Neural progenitor cell (in vitro differentiated cells): ENCODE measurements at regions not wholly inside any gene's neighbourhood (a gene's known extent, or its start where the extent isn't known, plus 50 kb on each side); places are given as distances from the start of the nearest gene placed in this dataset.

Experiments
- DNase-seq: peaks from one replicate; pipeline ENCODE4 v3.0.0-alpha.2; 2016; ENCODE audit warnings: low spot score
- H2AFZ ChIP-seq: fragments of 200-600 bp; sonication (generic); replicated peaks from 2 replicates; pipeline ENCODE4 v1.6.1; 2016; ENCODE audit warnings: antibody characterized with exemption
- H3F3A ChIP-seq: fragments of 200-600 bp; sonication (generic); 2 replicates; pipeline ENCODE4 v1.6.1; 2016; ENCODE audit warnings: antibody characterized with exemption, low read depth
- H3K27ac ChIP-seq: fragments of 200-600 bp; sonication (generic); 2 replicates; pipeline ENCODE4 v1.5.1; 2016; ENCODE audit warnings: mild to moderate bottlenecking
- H3K27me3 ChIP-seq: fragments of 200-600 bp; sonication (generic); 2 replicates; pipeline ENCODE4 v1.6.1; 2016; ENCODE audit warnings: mild to moderate bottlenecking, moderate library complexity
- H3K36me3 ChIP-seq: fragments of 200-600 bp; sonication (generic); 2 replicates; pipeline ENCODE4 v1.5.1; 2016
- H3K4me1 ChIP-seq: fragments of 200-600 bp; sonication (generic); 2 replicates; pipeline ENCODE4 v1.6.1; 2016; ENCODE audit warnings: mixed run types
- H3K4me2 ChIP-seq: fragments of 200-600 bp; sonication (generic); 2 replicates; pipeline ENCODE4 v1.6.1; 2016
- H3K4me3 ChIP-seq: fragments of 200-600 bp; sonication (generic); 2 replicates; pipeline ENCODE4 v1.5.1; 2016
- H3K79me2 ChIP-seq: fragments of 200-600 bp; sonication (generic); 2 replicates; pipeline ENCODE4 v1.6.1; 2016; ENCODE audit warnings: low read depth
- H3K9ac ChIP-seq: fragments of 200-600 bp; sonication (generic); 2 replicates; pipeline ENCODE4 v1.6.1; 2016
- H3K9me3 ChIP-seq: fragments of 200-600 bp; sonication (generic); 2 replicates; pipeline ENCODE4 v1.5.1; 2016; ENCODE audit warnings: low read depth
- H4K20me1 ChIP-seq: fragments of 200-600 bp; sonication (generic); 2 replicates; pipeline ENCODE4 v1.6.1; 2016; ENCODE audit warnings: low read depth
- H3K27ac Mint-ChIP-seq: 3 replicates; pipeline ENCODE4 v1.8.0; 2021; ENCODE audit warnings: mixed read lengths
- H3K27me3 Mint-ChIP-seq: 2 replicates; pipeline ENCODE4 v1.8.0; 2022; ENCODE audit warnings: low read depth, mild to moderate bottlenecking, inconsistent platforms, moderate library complexity, mixed read lengths; ENCODE audit not compliant: insufficient read depth
- H3K36me3 Mint-ChIP-seq: 3 replicates; pipeline ENCODE4 v1.8.0; 2021; ENCODE audit warnings: mixed read lengths
- H3K4me1 Mint-ChIP-seq: 3 replicates; pipeline ENCODE4 v1.8.0; 2021; ENCODE audit warnings: mixed read lengths
- H3K4me3 Mint-ChIP-seq: 3 replicates; pipeline ENCODE4 v1.8.0; 2021; ENCODE audit warnings: mild to moderate bottlenecking, moderate library complexity, mixed read lengths
- H3K9me3 Mint-ChIP-seq: 3 replicates; pipeline ENCODE4 v1.8.0; 2020; ENCODE audit warnings: mixed read lengths
- EZH2 ChIP-seq: fragments of 200-600 bp; sonication (generic); IDR thresholded peaks from 2 replicates; pipeline ENCODE4 v1.6.1; 2017; ENCODE audit warnings: antibody characterized with exemption, mild to moderate bottlenecking, moderate library complexity
- EZH2phosphoT487 ChIP-seq: fragments of 200-600 bp; sonication (generic); IDR thresholded peaks from 2 replicates; pipeline ENCODE4 v1.6.1; 2017; ENCODE audit warnings: antibody characterized with exemption
- TF ChIP-seq, protein P1 (sequence below): fragments of 200-600 bp; sonication (generic); IDR thresholded peaks from 2 replicates; pipeline ENCODE4 v1.5.1; 2017; ENCODE audit warnings: antibody characterized with exemption, mild to moderate bottlenecking

DNA sequence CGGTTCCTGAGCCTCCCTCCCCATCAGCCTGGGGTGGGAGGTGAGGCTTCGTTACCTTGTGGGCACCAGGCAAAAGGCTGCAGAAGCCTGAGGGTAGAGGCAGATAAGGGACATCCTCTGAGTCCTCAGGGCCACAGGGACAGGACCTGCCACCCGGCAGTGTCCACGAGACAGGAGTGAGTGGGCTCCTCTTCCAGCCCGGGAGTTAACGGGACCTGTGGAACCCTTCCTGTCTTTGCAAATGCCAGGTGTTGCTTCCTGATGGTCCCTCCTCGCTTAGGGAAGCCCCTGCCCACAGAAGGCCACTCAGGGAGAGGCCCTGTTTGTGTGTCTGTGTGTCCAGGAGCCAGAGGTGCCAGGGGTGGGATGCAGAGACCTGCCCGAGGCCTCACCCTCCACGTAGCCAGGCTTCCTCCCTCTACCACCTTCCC, 111.1 kb upstream of the ALDH1A3 start:
- Histone ChIP-seq H4K20me1 (no peaks in the 10 kb centered on the region), H3K79me2 (no peaks in the 10 kb centered on the region), H3K27me3 (no peaks in the 10 kb centered on the region), H3K4me2 (no peak overlapping the region), H3F3A (no peaks in the 10 kb centered on the region), H3K27ac (no peak overlapping the region), H3K4me1 (peaks cover 27% of the 10 kb centered on the region), H3K9me3 (no peaks in the 10 kb centered on the region), H3K36me3 (no peaks in the 10 kb centered on the region), H3K9ac (no peak overlapping the region), H3K4me3 (no peak overlapping the region), H2AFZ (no peak overlapping the region)
- Mint-ChIP-seq H3K4me1 (peaks cover 32% of the 10 kb centered on the region), H3K4me3 (no peak overlapping the region), H3K9me3 (peaks cover 4% of the 10 kb centered on the region), H3K27ac (no peak overlapping the region), H3K27me3 (peaks cover 8% of the 10 kb centered on the region), H3K36me3 (no peaks in the 10 kb centered on the region)
- TF ChIP-seq EZH2 (no peak), EZH2phosphoT487 (no peak)
- TF ChIP-seq, protein P1, sequence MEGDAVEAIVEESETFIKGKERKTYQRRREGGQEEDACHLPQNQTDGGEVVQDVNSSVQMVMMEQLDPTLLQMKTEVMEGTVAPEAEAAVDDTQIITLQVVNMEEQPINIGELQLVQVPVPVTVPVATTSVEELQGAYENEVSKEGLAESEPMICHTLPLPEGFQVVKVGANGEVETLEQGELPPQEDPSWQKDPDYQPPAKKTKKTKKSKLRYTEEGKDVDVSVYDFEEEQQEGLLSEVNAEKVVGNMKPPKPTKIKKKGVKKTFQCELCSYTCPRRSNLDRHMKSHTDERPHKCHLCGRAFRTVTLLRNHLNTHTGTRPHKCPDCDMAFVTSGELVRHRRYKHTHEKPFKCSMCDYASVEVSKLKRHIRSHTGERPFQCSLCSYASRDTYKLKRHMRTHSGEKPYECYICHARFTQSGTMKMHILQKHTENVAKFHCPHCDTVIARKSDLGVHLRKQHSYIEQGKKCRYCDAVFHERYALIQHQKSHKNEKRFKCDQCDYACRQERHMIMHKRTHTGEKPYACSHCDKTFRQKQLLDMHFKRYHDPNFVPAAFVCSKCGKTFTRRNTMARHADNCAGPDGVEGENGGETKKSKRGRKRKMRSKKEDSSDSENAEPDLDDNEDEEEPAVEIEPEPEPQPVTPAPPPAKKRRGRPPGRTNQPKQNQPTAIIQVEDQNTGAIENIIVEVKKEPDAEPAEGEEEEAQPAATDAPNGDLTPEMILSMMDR = no peak
- no peak for DNase-seq

DNA sequence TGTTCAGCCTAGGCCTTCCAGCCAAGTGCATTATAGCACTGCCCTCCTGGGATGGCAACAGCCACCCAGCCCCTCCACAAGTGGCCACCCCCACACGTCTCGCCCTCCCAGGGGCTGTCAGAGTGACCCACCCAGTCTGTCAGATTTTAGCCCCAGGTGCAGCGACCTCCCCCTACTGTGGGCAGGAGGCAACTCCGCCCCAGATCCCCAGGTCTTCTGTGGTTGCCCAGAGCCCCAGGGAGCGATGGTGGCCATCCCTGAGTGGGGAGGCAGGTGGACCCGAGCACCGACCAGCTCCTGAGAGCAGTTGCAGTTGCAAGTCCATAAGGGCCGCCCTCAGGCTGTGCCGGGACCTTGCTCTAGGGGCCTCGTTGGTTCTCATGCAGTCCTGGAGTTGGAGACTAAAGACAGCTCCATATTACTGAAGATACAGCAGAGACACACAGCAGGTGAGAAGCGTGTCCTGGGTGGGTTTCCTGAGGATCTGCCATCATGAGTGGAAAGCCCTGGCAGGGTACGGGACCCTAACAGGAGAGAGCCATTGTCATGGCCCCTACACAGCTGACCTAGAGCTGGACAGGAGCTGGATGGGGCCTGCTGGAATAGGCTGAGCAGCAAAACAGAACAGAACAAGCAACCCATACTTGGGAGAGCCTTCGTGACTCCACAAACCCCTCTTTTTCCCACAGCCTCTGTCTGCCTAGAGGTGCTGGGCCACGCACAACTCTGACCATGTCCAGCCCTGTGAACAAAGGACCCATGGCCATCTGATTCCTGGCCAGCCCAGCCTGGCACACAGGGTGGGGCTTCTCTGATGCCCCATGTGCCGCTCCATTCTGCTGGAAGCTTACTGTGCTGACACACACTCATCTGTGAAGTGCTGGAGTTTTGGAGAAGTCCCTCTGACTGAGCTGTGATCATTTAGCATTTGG, 110.3 kb upstream of the ALDH1A3 start:
- Histone ChIP-seq H3K27ac (no peak overlapping the region), H3K9me3 (no peaks in the 10 kb centered on the region), H3K27me3 (no peaks in the 10 kb centered on the region), H3K4me2 (no peak overlapping the region), H4K20me1 (no peaks in the 10 kb centered on the region), H3K79me2 (no peaks in the 10 kb centered on the region), H3K36me3 (no peaks in the 10 kb centered on the region), H3K4me3 (no peak overlapping the region), H3K4me1 (peaks cover 27% of the 10 kb centered on the region), H3K9ac (no peak overlapping the region), H2AFZ (no peak overlapping the region), H3F3A (no peaks in the 10 kb centered on the region)
- H3K36me3 Mint-ChIP-seq = no peaks in the 10 kb centered on the region
- H3K4me1 Mint-ChIP-seq = peaks cover 32% of the 10 kb centered on the region
- no peak overlapping the region for H3K27ac Mint-ChIP-seq
- no peak overlapping the region for H3K4me3 Mint-ChIP-seq
- peaks cover 8% of the 10 kb centered on the region for H3K27me3 Mint-ChIP-seq
- peaks cover 4% of the 10 kb centered on the region for H3K9me3 Mint-ChIP-seq
- TF ChIP-seq EZH2phosphoT487 = no peak
- no peak for TF ChIP-seq EZH2
- TF ChIP-seq, protein P1 = no peak
- DNase-seq = no peak

DNA sequence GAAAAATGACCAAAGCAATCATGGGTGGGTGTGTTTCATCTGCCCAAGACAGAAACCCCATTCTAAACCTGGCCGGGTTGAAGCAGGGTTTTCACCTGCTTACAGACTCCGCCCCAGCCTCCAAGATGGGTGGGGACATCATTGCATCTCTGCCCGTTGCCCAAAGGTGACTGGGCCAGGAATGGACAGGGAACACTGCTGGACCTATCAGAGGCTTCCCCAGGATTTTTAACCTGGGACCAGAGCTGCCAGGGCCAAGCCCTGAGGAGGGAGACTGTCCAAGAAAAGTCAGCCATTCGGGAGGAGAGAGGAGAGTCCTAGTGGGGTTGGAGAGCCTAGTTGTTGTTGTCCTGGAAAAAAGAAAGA, 109.7 kb upstream of the ALDH1A3 start:
- no peak overlapping the region for H3K4me3 ChIP-seq
- peaks cover 26% of the 10 kb centered on the region for H3K4me1 ChIP-seq
- Mint-ChIP-seq H3K27ac (no peak overlapping the region), H3K4me3 (no peak overlapping the region), H3K27me3 (peaks cover 8% of the 10 kb centered on the region), H3K4me1 (peaks cover 29% of the 10 kb centered on the region), H3K36me3 (no peaks in the 10 kb centered on the region), H3K9me3 (peaks cover 4% of the 10 kb centered on the region)
- no peaks in the 10 kb centered on the region for H3K79me2 ChIP-seq
- H3F3A ChIP-seq = no peaks in the 10 kb centered on the region
- no peak for TF ChIP-seq EZH2
- TF ChIP-seq EZH2phosphoT487 = no peak
- TF ChIP-seq, protein P1 = no peak
- no peak overlapping the region for H3K4me2 ChIP-seq
- no peaks in the 10 kb centered on the region for H3K36me3 ChIP-seq
- H3K9ac ChIP-seq = no peak overlapping the region
- no peak overlapping the region for H3K27ac ChIP-seq
- no peaks in the 10 kb centered on the region for H4K20me1 ChIP-seq
- no peaks in the 10 kb centered on the region for H3K27me3 ChIP-seq
- no peak for DNase-seq
- H2AFZ ChIP-seq = no peak overlapping the region
- H3K9me3 ChIP-seq = no peaks in the 10 kb centered on the region
